OCI-LY1 (cell line): ENCODE measurements at regions not wholly inside any gene's neighbourhood (a gene's known extent, or its start where the extent isn't known, plus 50 kb on each side); places are given as distances from the start of the nearest gene placed in this dataset.

ENCODE experiments used
- EZH2 ChIP-seq: fragments of 200-600 bp; sonication (generic), shearing (Covaris generic); IDR thresholded peaks from 2 replicates; pipeline ENCODE4 v1.8.0; 2017; ENCODE audit warnings: borderline replicate concordance, mixed run types, mild to moderate bottlenecking, antibody characterized with exemption, low read length, moderate library complexity, mixed read lengths
- TF ChIP-seq, protein P1 (sequence below): fragments of 200-600 bp; sonication (generic), shearing (Covaris generic); IDR thresholded peaks from 2 replicates; pipeline ENCODE4 v1.5.1; 2017; ENCODE audit warnings: mild to moderate bottlenecking, antibody characterized with exemption, low read length, moderate library complexity, mixed read lengths

DNA sequence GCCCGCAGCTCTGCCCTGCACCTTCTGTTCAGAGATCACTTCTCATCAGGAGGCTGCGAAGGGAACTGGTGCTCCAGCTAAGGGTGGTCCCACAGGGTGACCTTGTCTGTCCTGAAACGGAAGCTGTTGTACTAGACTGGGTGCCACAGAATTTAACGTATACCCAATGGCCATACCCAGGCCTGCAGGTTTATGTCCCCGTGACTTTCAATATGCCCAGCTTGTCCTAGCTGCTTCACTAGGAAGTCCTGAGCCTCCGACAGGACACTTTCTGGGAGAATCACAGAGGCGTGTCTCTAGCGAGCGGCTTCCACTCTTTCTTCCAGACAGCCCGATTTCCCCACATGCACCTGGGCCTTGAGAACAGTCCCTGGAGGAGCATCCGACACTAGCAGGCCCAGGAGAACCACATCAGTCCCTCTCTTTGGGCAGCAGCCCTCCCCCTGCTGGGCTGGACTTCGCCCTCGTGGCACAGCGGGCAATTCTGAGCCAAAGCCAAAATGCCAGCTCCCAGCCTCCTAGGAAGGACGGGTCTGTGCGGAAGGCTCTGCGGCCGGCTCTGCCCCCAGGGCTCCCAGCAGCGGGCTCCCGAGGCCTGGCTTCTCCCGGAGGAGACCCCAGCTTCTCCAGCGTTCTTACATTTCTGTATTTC, 91.9 kb upstream of the OTOS start:
- TF ChIP-seq EZH2: no peak
- TF ChIP-seq, protein P1, sequence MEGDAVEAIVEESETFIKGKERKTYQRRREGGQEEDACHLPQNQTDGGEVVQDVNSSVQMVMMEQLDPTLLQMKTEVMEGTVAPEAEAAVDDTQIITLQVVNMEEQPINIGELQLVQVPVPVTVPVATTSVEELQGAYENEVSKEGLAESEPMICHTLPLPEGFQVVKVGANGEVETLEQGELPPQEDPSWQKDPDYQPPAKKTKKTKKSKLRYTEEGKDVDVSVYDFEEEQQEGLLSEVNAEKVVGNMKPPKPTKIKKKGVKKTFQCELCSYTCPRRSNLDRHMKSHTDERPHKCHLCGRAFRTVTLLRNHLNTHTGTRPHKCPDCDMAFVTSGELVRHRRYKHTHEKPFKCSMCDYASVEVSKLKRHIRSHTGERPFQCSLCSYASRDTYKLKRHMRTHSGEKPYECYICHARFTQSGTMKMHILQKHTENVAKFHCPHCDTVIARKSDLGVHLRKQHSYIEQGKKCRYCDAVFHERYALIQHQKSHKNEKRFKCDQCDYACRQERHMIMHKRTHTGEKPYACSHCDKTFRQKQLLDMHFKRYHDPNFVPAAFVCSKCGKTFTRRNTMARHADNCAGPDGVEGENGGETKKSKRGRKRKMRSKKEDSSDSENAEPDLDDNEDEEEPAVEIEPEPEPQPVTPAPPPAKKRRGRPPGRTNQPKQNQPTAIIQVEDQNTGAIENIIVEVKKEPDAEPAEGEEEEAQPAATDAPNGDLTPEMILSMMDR: no peak
